GM21367 (cell line): ENCODE measurements at regions not wholly inside any gene's neighbourhood (a gene's known extent, or its start where the extent isn't known, plus 50 kb on each side); places are given as distances from the start of the nearest gene placed in this dataset.
"Not testable (repeated sequence)": the region's sequence is repeated elsewhere in the genome, so short reads cannot be mapped to it uniquely, and the experiment has no call there.

Source experiments
- ATAC-seq: cut with Tn5 transposase; IDR thresholded peaks from one replicate; pipeline ENCODE4 v1.9.1; 2021; ENCODE audit not compliant: unreplicated experiment

DNA sequence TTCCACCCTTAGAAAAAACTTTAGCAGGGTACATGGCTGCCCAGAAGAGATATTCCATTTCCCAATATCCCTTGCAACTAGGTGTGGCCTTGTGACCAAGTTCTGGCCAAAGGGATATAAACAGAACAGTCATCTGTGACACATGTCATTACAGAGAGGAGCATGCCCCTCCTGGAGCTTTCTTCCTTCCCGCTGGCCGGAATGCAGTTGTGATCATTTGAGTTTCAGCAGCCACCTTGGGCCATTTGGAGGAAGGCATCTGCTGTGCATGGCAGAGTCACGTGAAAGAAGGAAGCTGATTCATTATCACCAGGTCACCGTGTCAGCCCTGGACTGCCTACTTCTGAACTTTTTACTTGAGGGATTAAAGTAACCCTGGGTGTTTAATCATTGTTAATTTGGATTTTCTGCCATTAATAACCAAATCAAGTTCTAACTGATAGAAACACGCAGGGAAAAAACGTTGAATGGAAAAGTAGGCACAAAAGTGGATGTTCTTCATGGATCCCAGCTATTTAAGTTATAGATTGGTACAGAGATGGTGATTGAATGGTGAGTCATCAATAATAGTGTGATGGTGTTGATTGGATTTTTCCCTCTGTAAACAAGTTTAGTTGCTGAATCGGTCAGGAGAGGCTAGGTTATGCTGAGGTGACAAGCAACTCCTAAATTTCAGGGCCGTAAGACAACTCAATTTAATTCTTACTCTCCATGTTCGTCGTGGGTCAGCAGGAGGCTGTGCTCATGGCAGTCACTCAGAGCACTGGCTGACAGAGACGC, 80.7 kb upstream of the CCDC167 start:
- no peak for ATAC-seq

GRCh38 chr6:37579444-37580067, 79.9 kb upstream of the CCDC167 start:
- ATAC-seq = no peak

DNA sequence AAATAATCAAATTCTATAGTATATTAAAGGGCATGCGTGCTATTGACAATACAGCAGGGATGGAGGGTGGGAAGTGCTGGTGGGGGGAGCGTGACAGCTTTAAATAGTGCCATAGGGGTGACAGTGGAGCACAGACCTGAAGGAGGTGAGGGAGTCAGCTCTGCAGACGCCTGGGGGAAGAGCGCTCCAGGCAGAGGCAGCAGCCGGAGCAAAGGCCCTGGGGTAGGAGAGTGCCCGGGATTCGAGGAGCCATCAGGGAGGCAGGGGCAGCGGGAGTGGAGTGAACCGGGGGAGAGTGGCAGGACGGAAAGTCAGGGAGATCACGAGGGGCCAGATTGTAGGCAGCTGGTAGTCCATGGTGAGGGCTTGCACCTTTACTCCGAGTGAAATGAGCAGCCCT, 78.4 kb upstream of the CCDC167 start:
- ATAC-seq = no peak

GRCh38 chr6:37576336-37576737, 76.6 kb upstream of the CCDC167 start:
- no peak for ATAC-seq

DNA sequence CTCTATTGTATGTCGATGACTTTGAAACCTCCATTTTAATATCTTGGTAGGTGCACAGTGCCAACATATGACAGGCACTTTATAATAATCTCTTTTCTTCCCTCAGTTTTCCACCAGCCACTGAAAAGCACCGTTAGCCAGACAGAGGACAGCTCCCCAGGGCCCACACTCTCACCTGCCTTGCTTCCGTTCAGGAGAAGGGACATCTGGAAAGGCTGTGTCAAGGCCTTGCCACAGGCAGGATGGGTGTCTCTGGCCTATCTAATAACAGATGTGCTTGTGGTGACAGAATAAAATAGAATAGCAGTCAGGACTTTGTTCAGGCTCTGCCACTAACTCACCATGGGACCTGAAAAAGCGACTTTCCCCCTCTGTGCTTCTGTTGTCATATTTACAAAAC, 75.5 kb upstream of the CCDC167 start:
- no peak for ATAC-seq

- no peak for ATAC-seq
Observed at GRCh38 chr6:37572334-37572733, 72.6 kb upstream of the CCDC167 start.

DNA sequence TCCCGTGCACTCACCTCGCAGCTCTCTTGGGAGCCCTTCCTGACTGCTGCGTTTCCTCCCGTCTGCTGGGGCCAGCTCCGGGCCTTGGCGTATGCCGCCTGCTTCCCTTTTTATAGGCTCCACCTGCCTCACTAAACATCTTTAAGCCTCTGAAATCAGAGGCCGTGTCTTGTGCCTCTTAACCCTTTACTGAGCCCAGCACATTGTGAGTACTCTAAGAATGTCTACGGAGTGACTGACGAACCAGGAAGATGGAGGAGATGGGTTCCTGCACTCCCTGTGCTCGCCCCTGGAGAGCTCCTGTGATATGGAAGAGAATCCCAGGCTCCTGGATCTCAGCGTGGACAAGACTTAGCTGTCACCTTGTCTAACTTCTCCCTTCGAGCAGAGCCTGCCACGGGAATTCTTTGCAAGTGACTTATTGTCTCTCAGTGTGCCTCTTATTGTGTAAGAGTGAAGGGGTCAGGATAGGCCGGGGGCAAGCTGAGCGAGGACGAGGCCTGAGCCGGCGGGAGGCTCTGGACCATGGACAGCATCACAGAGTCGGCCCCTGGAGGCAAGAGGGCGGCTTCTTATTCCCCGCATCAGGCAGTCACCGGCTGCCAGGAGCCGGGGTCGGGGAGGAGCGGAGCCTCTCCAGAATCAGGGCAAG, 70.9 kb upstream of the CCDC167 start:
- no peak for ATAC-seq

GRCh38 chr6:37569743-37570481, 70.2 kb upstream of the CCDC167 start:
- ATAC-seq = no peak

- no peak for ATAC-seq
Observed at GRCh38 chr6:37569317-37569716, 69.6 kb upstream of the CCDC167 start.

- no peak for ATAC-seq
Observed at GRCh38 chr6:37566950-37567349, 67.3 kb upstream of the CCDC167 start.

GRCh38 chr6:37566111-37566949, 66.6 kb upstream of the CCDC167 start:
- peak; percentile 30 for ATAC-seq

- ATAC-seq = no peak
Observed at GRCh38 chr6:37565267-37566110, 65.8 kb upstream of the CCDC167 start.

DNA sequence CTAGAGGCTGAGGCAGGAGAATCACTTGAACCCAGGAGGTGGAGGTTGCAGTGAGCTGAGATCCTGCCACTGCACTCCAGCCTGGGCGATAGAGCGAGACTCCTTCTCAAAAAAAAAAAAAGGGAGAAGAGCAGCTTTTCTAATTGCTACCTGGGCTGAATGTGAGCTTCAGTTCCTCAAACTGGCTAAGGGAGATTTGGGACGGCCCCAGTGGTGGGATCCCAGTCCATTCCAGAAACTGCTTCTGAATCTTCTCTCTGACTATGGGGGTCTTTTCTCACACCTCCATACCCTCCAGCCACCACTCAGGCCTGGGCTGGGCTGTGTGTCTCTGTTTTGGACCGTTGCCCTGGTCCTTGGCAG, 63.2 kb upstream of the CCDC167 start:
- ATAC-seq = not testable (repeated sequence)

- ATAC-seq = no peak
Observed at GRCh38 chr6:37561361-37561760, 61.7 kb upstream of the CCDC167 start.

DNA sequence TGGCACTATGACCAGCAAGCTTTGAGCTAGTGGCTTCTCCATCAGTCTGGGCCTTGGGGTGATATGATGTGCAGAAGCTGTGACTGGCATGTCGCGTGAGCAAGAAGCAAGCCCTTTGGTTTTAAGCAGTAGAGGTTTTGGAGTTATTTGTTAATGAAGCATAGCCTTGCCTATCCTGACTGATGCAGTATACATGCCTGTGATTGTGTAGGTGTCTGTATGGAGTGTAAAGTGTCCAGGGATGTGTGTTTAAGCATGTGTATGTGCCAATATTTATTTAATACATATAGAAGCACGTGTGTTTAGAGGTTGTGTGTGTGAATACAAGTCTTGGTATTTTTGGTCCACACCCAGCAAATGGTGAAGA, 61.0 kb upstream of the CCDC167 start:
- ATAC-seq = no peak

DNA sequence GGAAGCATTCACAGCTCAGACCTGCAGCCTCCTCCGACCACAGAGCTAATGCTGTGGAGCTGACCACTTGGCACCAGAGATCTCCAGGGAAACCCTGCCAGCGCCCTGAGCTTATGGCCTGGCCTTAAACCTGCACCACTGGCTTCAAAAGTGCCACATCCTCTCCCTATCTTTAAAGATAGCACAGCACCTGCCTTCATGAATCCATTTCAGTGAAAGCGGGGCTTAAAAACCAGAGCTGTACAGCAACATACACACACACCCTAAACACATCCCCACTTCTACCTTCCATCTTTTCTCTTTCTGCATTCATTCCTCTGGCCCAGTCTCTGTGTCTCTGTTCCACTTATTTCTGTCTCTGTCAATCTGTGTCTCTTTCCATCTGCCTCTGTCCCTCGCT, 59.8 kb upstream of the CCDC167 start:
- ATAC-seq = no peak

DNA sequence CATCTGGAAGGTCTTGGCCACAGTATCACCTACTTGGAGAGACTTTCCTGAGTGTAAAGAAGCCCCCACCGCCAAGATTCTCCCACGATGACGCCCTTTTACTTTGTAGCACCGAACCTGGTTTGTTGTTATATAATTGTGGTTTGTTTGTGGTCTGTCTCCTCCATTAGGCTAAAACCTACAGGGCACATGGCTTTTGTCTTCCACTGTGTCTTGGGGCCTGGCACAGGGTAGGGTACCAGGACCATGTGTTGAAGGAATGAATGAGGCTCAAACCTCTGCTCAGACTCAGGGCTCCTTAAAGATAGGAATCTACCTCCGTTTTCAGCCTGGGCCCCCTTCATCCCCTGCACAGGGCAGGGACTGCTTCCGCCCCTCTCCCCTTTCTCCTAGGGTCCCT, 59.4 kb upstream of the CCDC167 start:
- no peak for ATAC-seq

DNA sequence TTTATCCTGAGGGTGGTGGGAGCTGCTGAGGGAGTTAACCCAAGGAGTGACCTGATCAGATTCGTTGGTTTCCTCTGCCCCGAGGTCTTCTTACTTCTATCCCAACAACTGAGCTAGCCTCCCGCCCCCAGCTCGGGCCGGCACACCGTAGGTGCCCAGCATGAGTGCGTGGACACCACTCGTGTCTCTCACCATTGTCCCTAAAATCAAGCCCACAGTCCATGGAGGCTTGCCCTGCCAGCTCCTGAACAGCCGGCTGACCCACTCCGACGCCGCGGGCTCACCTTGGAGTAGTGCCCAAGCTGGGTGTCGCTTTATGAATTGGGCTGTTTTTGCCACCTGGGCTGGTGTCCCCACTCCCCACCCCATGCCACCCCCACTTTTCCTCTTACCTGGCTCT, 59.0 kb upstream of the CCDC167 start:
- no peak for ATAC-seq

DNA sequence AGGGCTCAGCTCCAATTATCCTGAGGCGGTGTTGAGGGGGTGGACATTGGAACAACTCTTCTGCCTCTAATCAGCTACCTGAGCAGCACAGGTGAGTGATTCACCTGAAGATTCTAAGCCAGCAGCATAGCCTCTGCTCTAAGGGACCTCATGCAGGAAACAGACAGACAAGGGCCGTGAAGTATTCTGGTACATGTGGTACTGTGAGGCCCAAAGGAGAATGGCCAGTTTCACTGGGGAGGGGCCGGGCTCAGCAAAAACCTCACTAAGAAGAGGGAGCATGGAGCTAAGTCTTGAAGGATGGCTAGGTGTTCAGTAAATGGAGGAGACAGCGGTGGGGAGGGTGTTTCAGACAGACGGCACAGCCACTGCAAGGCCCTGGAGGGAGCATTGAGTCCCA, 58.5 kb upstream of the CCDC167 start:
- no peak for ATAC-seq

GRCh38 chr6:37557645-37558114, 58.0 kb upstream of the CCDC167 start:
- ATAC-seq = no peak
